Loucy (cell line): ENCODE measurements at regions not wholly inside any gene's neighbourhood (a gene's known extent, or its start where the extent isn't known, plus 50 kb on each side); places are given as distances from the start of the nearest gene placed in this dataset.

Experiments used
- EZH2phosphoT487 ChIP-seq: fragments of 200-600 bp; IDR thresholded peaks from 2 replicates; pipeline ENCODE4 v1.6.1; 2018; ENCODE audit warnings: antibody characterized with exemption, mild to moderate bottlenecking, moderate library complexity, borderline replicate concordance
- TF ChIP-seq, protein P1 (sequence below): fragments of 200-600 bp; sonication (generic); conservative IDR thresholded peaks from 2 replicates; pipeline ENCODE4 v1.5.1; 2014; ENCODE audit warnings: mild to moderate bottlenecking, antibody characterized with exemption, low read length

DNA sequence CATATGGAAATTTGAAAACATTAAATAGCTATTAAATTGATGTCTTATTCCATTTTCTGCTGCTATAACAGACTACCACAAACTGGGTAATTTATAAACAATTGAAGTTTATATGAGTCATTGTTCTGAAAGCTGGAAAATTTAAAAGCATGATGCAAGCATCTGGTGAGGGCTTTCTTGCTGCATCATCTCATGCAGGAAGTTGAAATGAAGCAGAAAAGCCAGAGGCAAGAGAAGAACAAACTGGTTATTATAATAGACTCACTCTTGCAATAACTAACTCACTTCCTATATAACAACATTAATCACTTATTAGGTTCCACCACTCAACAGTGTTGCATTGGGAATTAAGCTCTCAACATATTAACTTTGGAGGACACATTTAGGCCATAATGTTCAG, 1277.4 kb downstream of the LRFN5 start:
- TF ChIP-seq, protein P1, sequence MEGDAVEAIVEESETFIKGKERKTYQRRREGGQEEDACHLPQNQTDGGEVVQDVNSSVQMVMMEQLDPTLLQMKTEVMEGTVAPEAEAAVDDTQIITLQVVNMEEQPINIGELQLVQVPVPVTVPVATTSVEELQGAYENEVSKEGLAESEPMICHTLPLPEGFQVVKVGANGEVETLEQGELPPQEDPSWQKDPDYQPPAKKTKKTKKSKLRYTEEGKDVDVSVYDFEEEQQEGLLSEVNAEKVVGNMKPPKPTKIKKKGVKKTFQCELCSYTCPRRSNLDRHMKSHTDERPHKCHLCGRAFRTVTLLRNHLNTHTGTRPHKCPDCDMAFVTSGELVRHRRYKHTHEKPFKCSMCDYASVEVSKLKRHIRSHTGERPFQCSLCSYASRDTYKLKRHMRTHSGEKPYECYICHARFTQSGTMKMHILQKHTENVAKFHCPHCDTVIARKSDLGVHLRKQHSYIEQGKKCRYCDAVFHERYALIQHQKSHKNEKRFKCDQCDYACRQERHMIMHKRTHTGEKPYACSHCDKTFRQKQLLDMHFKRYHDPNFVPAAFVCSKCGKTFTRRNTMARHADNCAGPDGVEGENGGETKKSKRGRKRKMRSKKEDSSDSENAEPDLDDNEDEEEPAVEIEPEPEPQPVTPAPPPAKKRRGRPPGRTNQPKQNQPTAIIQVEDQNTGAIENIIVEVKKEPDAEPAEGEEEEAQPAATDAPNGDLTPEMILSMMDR = no peak
- no peak for TF ChIP-seq EZH2phosphoT487
